GM12875 (cell line): ENCODE measurements at regions not wholly inside any gene's neighbourhood (a gene's known extent, or its start where the extent isn't known, plus 50 kb on each side); places are given as distances from the start of the nearest gene placed in this dataset.
A peak's percentile ranks its signal among the peaks of the same experiment; 100 is the strongest.

Experiments
- H3K4me3 ChIP-seq: one replicate; pipeline ENCODE4 v1.5.1; 2011; ENCODE audit warnings: low read depth, low read length, control low read depth
- CTCF ChIP-seq: IDR thresholded peaks from 2 replicates; pipeline ENCODE4 v1.5.1; 2011; ENCODE audit warnings: low read depth, mild to moderate bottlenecking, control low read depth, inconsistent platforms, low read length, moderate library complexity, borderline replicate concordance; ENCODE audit not compliant: insufficient read depth

GRCh38 chr6:82775361-82775760 lies 290.3 kb downstream of the UBE3D start:
- TF ChIP-seq CTCF = no peak
- no peak overlapping the region for H3K4me3 ChIP-seq

- no peak overlapping the region for H3K4me3 ChIP-seq
- no peak for TF ChIP-seq CTCF
Observed at GRCh38 chr6:82775981-82776380, 289.7 kb downstream of the UBE3D start.

- no peak for TF ChIP-seq CTCF
- no peak overlapping the region for H3K4me3 ChIP-seq
Observed at GRCh38 chr6:82779041-82779440, 286.6 kb downstream of the UBE3D start.

GRCh38 chr6:82780334-82780733 lies 285.3 kb downstream of the UBE3D start:
- no peak overlapping the region for H3K4me3 ChIP-seq
- no peak for TF ChIP-seq CTCF

GRCh38 chr6:82781620-82782204 lies 283.9 kb downstream of the UBE3D start:
- TF ChIP-seq CTCF = no peak

GRCh38 chr6:82783587-82784236 lies 281.9 kb downstream of the UBE3D start:
- peak; percentile 33; the same call in 1 of the 2 replicates for TF ChIP-seq CTCF

More at GRCh38 chr6:82781620-82782204, 283.9 kb downstream of the UBE3D start:
- no peak overlapping the region for H3K4me3 ChIP-seq

GRCh38 chr6:82785206-82785605 lies 280.4 kb downstream of the UBE3D start:
- TF ChIP-seq CTCF = no peak
- H3K4me3 ChIP-seq = no peak overlapping the region

More at GRCh38 chr6:82783587-82784236, 281.9 kb downstream of the UBE3D start:
- H3K4me3 ChIP-seq = no peak overlapping the region
